Neural progenitor cell (in vitro differentiated cells): ENCODE measurements at regions not wholly inside any gene's neighbourhood (a gene's known extent, or its start where the extent isn't known, plus 50 kb on each side); places are given as distances from the start of the nearest gene placed in this dataset.

Experiments
- DNase-seq: peaks from one replicate; pipeline ENCODE4 v3.0.0-alpha.2; 2016; ENCODE audit warnings: low spot score
- H2AFZ ChIP-seq: fragments of 200-600 bp; sonication (generic); replicated peaks from 2 replicates; pipeline ENCODE4 v1.6.1; 2016; ENCODE audit warnings: antibody characterized with exemption
- H3F3A ChIP-seq: fragments of 200-600 bp; sonication (generic); 2 replicates; pipeline ENCODE4 v1.6.1; 2016; ENCODE audit warnings: antibody characterized with exemption, low read depth
- H3K27ac ChIP-seq: fragments of 200-600 bp; sonication (generic); 2 replicates; pipeline ENCODE4 v1.5.1; 2016; ENCODE audit warnings: mild to moderate bottlenecking
- H3K27me3 ChIP-seq: fragments of 200-600 bp; sonication (generic); 2 replicates; pipeline ENCODE4 v1.6.1; 2016; ENCODE audit warnings: mild to moderate bottlenecking, moderate library complexity
- H3K36me3 ChIP-seq: fragments of 200-600 bp; sonication (generic); 2 replicates; pipeline ENCODE4 v1.5.1; 2016
- H3K4me1 ChIP-seq: fragments of 200-600 bp; sonication (generic); 2 replicates; pipeline ENCODE4 v1.6.1; 2016; ENCODE audit warnings: mixed run types
- H3K4me2 ChIP-seq: fragments of 200-600 bp; sonication (generic); 2 replicates; pipeline ENCODE4 v1.6.1; 2016
- H3K4me3 ChIP-seq: fragments of 200-600 bp; sonication (generic); 2 replicates; pipeline ENCODE4 v1.5.1; 2016
- H3K79me2 ChIP-seq: fragments of 200-600 bp; sonication (generic); 2 replicates; pipeline ENCODE4 v1.6.1; 2016; ENCODE audit warnings: low read depth
- H3K9ac ChIP-seq: fragments of 200-600 bp; sonication (generic); 2 replicates; pipeline ENCODE4 v1.6.1; 2016
- H3K9me3 ChIP-seq: fragments of 200-600 bp; sonication (generic); 2 replicates; pipeline ENCODE4 v1.5.1; 2016; ENCODE audit warnings: low read depth
- H4K20me1 ChIP-seq: fragments of 200-600 bp; sonication (generic); 2 replicates; pipeline ENCODE4 v1.6.1; 2016; ENCODE audit warnings: low read depth
- H3K27ac Mint-ChIP-seq: 3 replicates; pipeline ENCODE4 v1.8.0; 2021; ENCODE audit warnings: mixed read lengths
- H3K27me3 Mint-ChIP-seq: 2 replicates; pipeline ENCODE4 v1.8.0; 2022; ENCODE audit warnings: low read depth, mild to moderate bottlenecking, inconsistent platforms, moderate library complexity, mixed read lengths; ENCODE audit not compliant: insufficient read depth
- H3K36me3 Mint-ChIP-seq: 3 replicates; pipeline ENCODE4 v1.8.0; 2021; ENCODE audit warnings: mixed read lengths
- H3K4me1 Mint-ChIP-seq: 3 replicates; pipeline ENCODE4 v1.8.0; 2021; ENCODE audit warnings: mixed read lengths
- H3K4me3 Mint-ChIP-seq: 3 replicates; pipeline ENCODE4 v1.8.0; 2021; ENCODE audit warnings: mild to moderate bottlenecking, moderate library complexity, mixed read lengths
- H3K9me3 Mint-ChIP-seq: 3 replicates; pipeline ENCODE4 v1.8.0; 2020; ENCODE audit warnings: mixed read lengths
- EZH2 ChIP-seq: fragments of 200-600 bp; sonication (generic); IDR thresholded peaks from 2 replicates; pipeline ENCODE4 v1.6.1; 2017; ENCODE audit warnings: antibody characterized with exemption, mild to moderate bottlenecking, moderate library complexity
- EZH2phosphoT487 ChIP-seq: fragments of 200-600 bp; sonication (generic); IDR thresholded peaks from 2 replicates; pipeline ENCODE4 v1.6.1; 2017; ENCODE audit warnings: antibody characterized with exemption
- TF ChIP-seq, protein P1 (sequence below): fragments of 200-600 bp; sonication (generic); IDR thresholded peaks from 2 replicates; pipeline ENCODE4 v1.5.1; 2017; ENCODE audit warnings: antibody characterized with exemption, mild to moderate bottlenecking

DNA sequence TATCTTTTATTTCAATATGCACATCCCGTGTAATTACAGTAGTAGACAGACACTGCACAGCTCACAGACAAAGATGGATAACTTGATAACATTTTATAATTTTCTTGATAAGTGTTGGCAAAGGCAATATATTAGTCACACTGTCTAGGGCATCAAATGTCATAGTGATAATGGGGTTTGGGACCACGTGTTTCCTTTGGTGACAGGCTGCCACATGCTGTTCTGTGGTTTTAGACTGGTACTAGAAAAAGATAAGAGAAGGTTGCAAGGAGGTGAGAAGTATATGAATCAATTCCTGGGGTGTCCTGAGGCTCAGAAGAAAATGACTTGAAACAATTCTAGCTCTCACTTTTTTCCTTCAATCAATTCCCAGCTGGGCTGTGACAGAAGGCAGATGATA, 258.8 kb upstream of the CHD1 start:
- Histone ChIP-seq H3K9me3 (no peaks in the 10 kb centered on the region), H3K27me3 (no peaks in the 10 kb centered on the region), H3K36me3 (no peaks in the 10 kb centered on the region), H3K4me1 (no peaks in the 10 kb centered on the region), H3F3A (no peaks in the 10 kb centered on the region), H3K9ac (no peak overlapping the region), H2AFZ (no peak overlapping the region), H3K27ac (no peak overlapping the region), H3K4me3 (no peak overlapping the region), H4K20me1 (no peaks in the 10 kb centered on the region), H3K79me2 (no peaks in the 10 kb centered on the region), H3K4me2 (no peak overlapping the region)
- H3K4me3 Mint-ChIP-seq = no peak overlapping the region
- H3K27me3 Mint-ChIP-seq = peaks cover 2% of the 10 kb centered on the region
- H3K27ac Mint-ChIP-seq = no peak overlapping the region
- no peaks in the 10 kb centered on the region for H3K36me3 Mint-ChIP-seq
- no peak for DNase-seq
- H3K9me3 Mint-ChIP-seq = no peaks in the 10 kb centered on the region
- H3K4me1 Mint-ChIP-seq = peaks cover 14% of the 10 kb centered on the region
- TF ChIP-seq EZH2phosphoT487 (no peak), EZH2 (no peak)
- TF ChIP-seq, protein P1, sequence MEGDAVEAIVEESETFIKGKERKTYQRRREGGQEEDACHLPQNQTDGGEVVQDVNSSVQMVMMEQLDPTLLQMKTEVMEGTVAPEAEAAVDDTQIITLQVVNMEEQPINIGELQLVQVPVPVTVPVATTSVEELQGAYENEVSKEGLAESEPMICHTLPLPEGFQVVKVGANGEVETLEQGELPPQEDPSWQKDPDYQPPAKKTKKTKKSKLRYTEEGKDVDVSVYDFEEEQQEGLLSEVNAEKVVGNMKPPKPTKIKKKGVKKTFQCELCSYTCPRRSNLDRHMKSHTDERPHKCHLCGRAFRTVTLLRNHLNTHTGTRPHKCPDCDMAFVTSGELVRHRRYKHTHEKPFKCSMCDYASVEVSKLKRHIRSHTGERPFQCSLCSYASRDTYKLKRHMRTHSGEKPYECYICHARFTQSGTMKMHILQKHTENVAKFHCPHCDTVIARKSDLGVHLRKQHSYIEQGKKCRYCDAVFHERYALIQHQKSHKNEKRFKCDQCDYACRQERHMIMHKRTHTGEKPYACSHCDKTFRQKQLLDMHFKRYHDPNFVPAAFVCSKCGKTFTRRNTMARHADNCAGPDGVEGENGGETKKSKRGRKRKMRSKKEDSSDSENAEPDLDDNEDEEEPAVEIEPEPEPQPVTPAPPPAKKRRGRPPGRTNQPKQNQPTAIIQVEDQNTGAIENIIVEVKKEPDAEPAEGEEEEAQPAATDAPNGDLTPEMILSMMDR = no peak

DNA sequence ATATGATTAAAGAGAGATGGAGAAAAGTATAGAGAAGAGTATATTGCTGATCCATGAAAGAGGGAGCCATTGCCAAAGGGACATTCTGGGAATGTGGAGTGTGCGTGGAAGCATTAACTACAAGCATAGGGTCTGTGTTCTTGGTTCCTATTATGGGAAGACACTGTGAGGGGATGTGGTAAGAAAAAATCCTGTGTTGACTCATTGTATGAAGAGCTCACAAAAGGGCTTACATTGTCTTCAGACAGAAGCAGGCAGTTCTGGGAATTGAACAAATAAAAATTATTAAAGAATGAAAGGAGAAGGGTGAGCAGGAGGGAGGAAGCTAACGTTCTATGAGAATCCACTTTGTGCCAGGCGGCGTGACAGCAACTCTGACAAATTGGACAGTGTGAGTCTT, 250.4 kb upstream of the CHD1 start:
- Histone ChIP-seq H3F3A (no peaks in the 10 kb centered on the region), H4K20me1 (no peaks in the 10 kb centered on the region), H2AFZ (no peak overlapping the region), H3K27me3 (no peaks in the 10 kb centered on the region), H3K79me2 (no peaks in the 10 kb centered on the region), H3K4me3 (no peak overlapping the region), H3K4me2 (no peak overlapping the region), H3K4me1 (no peaks in the 10 kb centered on the region), H3K9me3 (no peaks in the 10 kb centered on the region), H3K27ac (no peak overlapping the region), H3K36me3 (no peaks in the 10 kb centered on the region), H3K9ac (no peak overlapping the region)
- no peak for DNase-seq
- no peaks in the 10 kb centered on the region for H3K36me3 Mint-ChIP-seq
- H3K4me1 Mint-ChIP-seq = no peaks in the 10 kb centered on the region
- no peak overlapping the region for H3K27ac Mint-ChIP-seq
- no peaks in the 10 kb centered on the region for H3K9me3 Mint-ChIP-seq
- no peaks in the 10 kb centered on the region for H3K27me3 Mint-ChIP-seq
- TF ChIP-seq EZH2phosphoT487 (no peak), EZH2 (no peak)
- TF ChIP-seq, protein P1 = no peak
- H3K4me3 Mint-ChIP-seq = no peak overlapping the region

DNA sequence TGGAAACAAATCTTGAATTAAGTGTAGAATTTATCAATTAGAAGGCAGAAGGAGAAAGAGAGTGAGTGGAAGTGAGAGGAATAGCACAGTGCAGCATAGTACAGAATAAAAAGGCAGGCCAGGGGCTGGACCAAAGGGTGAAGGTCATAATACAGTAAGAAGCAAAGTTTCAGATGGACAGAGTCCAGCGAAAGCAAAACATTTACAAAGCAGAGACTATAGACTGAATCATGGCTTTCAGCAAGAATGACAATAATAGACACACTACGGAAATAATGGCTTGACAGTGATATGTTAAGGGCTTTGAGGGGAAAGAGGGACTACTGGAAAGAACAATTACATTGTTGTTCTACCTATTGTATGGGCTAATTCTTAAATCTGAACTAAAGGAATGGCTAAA, 249.0 kb upstream of the CHD1 start:
- Mint-ChIP-seq H3K27me3 (no peaks in the 10 kb centered on the region), H3K4me3 (no peak overlapping the region), H3K9me3 (no peaks in the 10 kb centered on the region), H3K4me1 (no peaks in the 10 kb centered on the region), H3K36me3 (no peaks in the 10 kb centered on the region), H3K27ac (no peak overlapping the region)
- Histone ChIP-seq H3K9me3 (no peaks in the 10 kb centered on the region), H2AFZ (no peak overlapping the region), H3K79me2 (no peaks in the 10 kb centered on the region), H3K4me3 (no peak overlapping the region), H3K27me3 (no peaks in the 10 kb centered on the region), H4K20me1 (no peaks in the 10 kb centered on the region), H3K27ac (no peak overlapping the region), H3K4me1 (no peaks in the 10 kb centered on the region), H3F3A (no peaks in the 10 kb centered on the region), H3K4me2 (no peak overlapping the region), H3K36me3 (no peaks in the 10 kb centered on the region), H3K9ac (no peak overlapping the region)
- TF ChIP-seq, protein P1 = no peak
- TF ChIP-seq EZH2 = no peak
- TF ChIP-seq EZH2phosphoT487 = no peak
- DNase-seq = no peak

DNA sequence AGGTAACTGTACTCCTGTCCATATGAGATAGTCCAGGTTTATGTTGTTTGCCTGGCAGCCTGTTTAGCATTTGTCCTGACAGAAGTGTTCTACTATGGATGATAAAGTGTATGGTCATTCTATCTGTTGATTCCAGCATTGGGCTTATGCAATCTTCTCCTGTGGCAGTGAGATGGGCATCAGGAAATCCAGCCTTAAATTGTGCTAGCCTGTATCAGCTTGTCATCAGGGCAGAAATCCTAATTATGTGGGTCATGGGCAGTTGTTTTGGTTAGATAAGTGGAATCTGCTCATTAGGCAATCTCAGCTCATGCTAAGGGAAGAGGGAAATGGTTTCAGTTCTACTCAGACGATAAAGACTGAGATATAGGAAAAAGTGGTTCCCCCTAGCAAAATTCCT, 247.4 kb upstream of the CHD1 start:
- no peak overlapping the region for H3K27ac ChIP-seq
- TF ChIP-seq EZH2phosphoT487 (no peak), EZH2 (no peak)
- TF ChIP-seq, protein P1 = no peak
- Mint-ChIP-seq H3K4me3 (no peak overlapping the region), H3K27me3 (no peaks in the 10 kb centered on the region), H3K4me1 (no peaks in the 10 kb centered on the region), H3K36me3 (no peaks in the 10 kb centered on the region), H3K9me3 (no peaks in the 10 kb centered on the region), H3K27ac (no peak overlapping the region)
- H3K9ac ChIP-seq = no peak overlapping the region
- no peaks in the 10 kb centered on the region for H3K9me3 ChIP-seq
- no peak overlapping the region for H2AFZ ChIP-seq
- no peaks in the 10 kb centered on the region for H4K20me1 ChIP-seq
- H3K36me3 ChIP-seq = no peaks in the 10 kb centered on the region
- H3K4me2 ChIP-seq = no peak overlapping the region
- H3K4me1 ChIP-seq = no peaks in the 10 kb centered on the region
- no peaks in the 10 kb centered on the region for H3K27me3 ChIP-seq
- no peaks in the 10 kb centered on the region for H3K79me2 ChIP-seq
- H3K4me3 ChIP-seq = no peak overlapping the region
- H3F3A ChIP-seq = no peaks in the 10 kb centered on the region
- DNase-seq = no peak
